ENCODE measurements at regions not wholly inside any gene's neighbourhood (a gene's known extent, or its start where the extent isn't known, plus 50 kb on each side); places are given as distances from the start of the nearest gene placed in this dataset.

- Histone ChIP-seq H3K4me3 (no peak overlapping the region), H3K27me3 (no peaks in the 10 kb centered on the region), H3K4me1 (no peaks in the 10 kb centered on the region), H3K27ac (no peak overlapping the region), H3K36me3 (no peaks in the 10 kb centered on the region), H3K9me3 (no peaks in the 10 kb centered on the region)
- TF ChIP-seq CTCF (IDR thresholded peaks at IDR 0.05) (no peak), POLR2AphosphoS5 (IDR thresholded peaks at IDR 0.05; ENCODE audit: insufficient read depth in 1 of 2, low read depth in 1 of 2) (no peak), POLR2A (IDR thresholded peaks at IDR 0.05) (no peak)
- intact Hi-C loops (cut with DNase I), result no loop called here
- DNase-seq (ENCODE audit: extremely low spot score in 2 of 2), result no peak
Measured at GRCh38 chr16:86707171-86707570, 128.8 kb downstream of the FOXL1 start.

GRCh38 chr16:86707581-86707980, 129.2 kb downstream of the FOXL1 start:
- no peak overlapping the region for H3K4me3 ChIP-seq
- no peaks in the 10 kb centered on the region for H3K27me3 ChIP-seq
- no peaks in the 10 kb centered on the region for H3K36me3 ChIP-seq
- TF ChIP-seq POLR2AphosphoS5 (IDR thresholded peaks at IDR 0.05; ENCODE audit: insufficient read depth in 1 of 2, low read depth in 1 of 2) (no peak), CTCF (IDR thresholded peaks at IDR 0.05) (no peak), POLR2A (IDR thresholded peaks at IDR 0.05) (no peak)
- intact Hi-C loops (cut with DNase I), result no loop called here
- no peak for DNase-seq (ENCODE audit: extremely low spot score in 2 of 2)
- H3K27ac ChIP-seq, result no peak overlapping the region
- no peaks in the 10 kb centered on the region for H3K9me3 ChIP-seq
- no peaks in the 10 kb centered on the region for H3K4me1 ChIP-seq

- intact Hi-C loops (cut with DNase I), result no loop called here
- Histone ChIP-seq H3K27me3 (no peaks in the 10 kb centered on the region), H3K9me3 (no peaks in the 10 kb centered on the region), H3K36me3 (no peaks in the 10 kb centered on the region), H3K4me1 (no peaks in the 10 kb centered on the region), H3K4me3 (no peak overlapping the region), H3K27ac (no peak overlapping the region)
- no peak for DNase-seq (ENCODE audit: extremely low spot score in 2 of 2)
- TF ChIP-seq POLR2A (IDR thresholded peaks at IDR 0.05) (no peak), POLR2AphosphoS5 (IDR thresholded peaks at IDR 0.05; ENCODE audit: insufficient read depth in 1 of 2, low read depth in 1 of 2) (no peak), CTCF (IDR thresholded peaks at IDR 0.05) (no peak)
Measured at GRCh38 chr16:86708431-86708830, 130.1 kb downstream of the FOXL1 start.

- no peaks in the 10 kb centered on the region for H3K9me3 ChIP-seq
- H3K4me1 ChIP-seq, result no peaks in the 10 kb centered on the region
- H3K27ac ChIP-seq, result no peak overlapping the region
- no peaks in the 10 kb centered on the region for H3K36me3 ChIP-seq
- intact Hi-C loops (cut with DNase I), result no loop called here
- no peak for TF ChIP-seq POLR2A (IDR thresholded peaks at IDR 0.05)
- no peak for TF ChIP-seq POLR2AphosphoS5 (IDR thresholded peaks at IDR 0.05; ENCODE audit: insufficient read depth in 1 of 2, low read depth in 1 of 2)
- TF ChIP-seq CTCF (IDR thresholded peaks at IDR 0.05), result no peak
- no peak overlapping the region for H3K4me3 ChIP-seq
- no peaks in the 10 kb centered on the region for H3K27me3 ChIP-seq
- no peak for DNase-seq (ENCODE audit: extremely low spot score in 2 of 2)
Measured at GRCh38 chr16:86709103-86709502, 130.8 kb downstream of the FOXL1 start.

- Histone ChIP-seq H3K9me3 (no peaks in the 10 kb centered on the region), H3K36me3 (no peaks in the 10 kb centered on the region), H3K27me3 (no peaks in the 10 kb centered on the region), H3K27ac (no peak overlapping the region), H3K4me3 (no peak overlapping the region), H3K4me1 (no peaks in the 10 kb centered on the region)
- intact Hi-C loops (cut with DNase I), result no loop called here
- TF ChIP-seq CTCF (IDR thresholded peaks at IDR 0.05) (no peak), POLR2AphosphoS5 (IDR thresholded peaks at IDR 0.05; ENCODE audit: insufficient read depth in 1 of 2, low read depth in 1 of 2) (no peak), POLR2A (IDR thresholded peaks at IDR 0.05) (no peak)
- DNase-seq (ENCODE audit: extremely low spot score in 2 of 2), result no peak
Measured at GRCh38 chr16:86709902-86710601, 131.7 kb downstream of the FOXL1 start.

All from vagina (tissue), 2 donors.